CD8-positive, alpha-beta memory T cell (primary cell): ENCODE measurements at regions not wholly inside any gene's neighbourhood (a gene's known extent, or its start where the extent isn't known, plus 50 kb on each side); places are given as distances from the start of the nearest gene placed in this dataset.

Experiments used
- CTCF ChIA-PET: fragments of 350-600 bp; sonication (Branson Sonifier 250); formaldehyde crosslinking; loops from one replicate; lab custom pipeline; 2021; ENCODE audit warnings: antibody characterized with exemption; lab: Charles Lee
- POLR2A ChIA-PET: fragments of 350-600 bp; sonication (Branson Sonifier 250); formaldehyde crosslinking; loops from one replicate; lab custom pipeline; 2021; ENCODE audit warnings: antibody characterized with exemption; lab: Charles Lee
- DNase-seq, 5 donors: peaks; one replicate each; pipeline versions ENCODE4 v3.0.0 to v3.0.0-alpha.2; 2020 to 2022; ENCODE audit warnings: mixed read lengths in 1 of 5
- H3K27ac ChIP-seq: one replicate; pipeline ENCODE4 v1.7.0; 2013; ENCODE audit warnings: low read depth, mild to moderate bottlenecking, low read length, moderate library complexity
- H3K27me3 ChIP-seq: 2 replicates; pipeline ENCODE4 v1.7.0; 2013; ENCODE audit warnings: low read length, mild to moderate bottlenecking; ENCODE audit not compliant: insufficient read depth, poor library complexity, severe bottlenecking
- H3K36me3 ChIP-seq: 2 replicates; pipeline ENCODE4 v1.7.0; 2013; ENCODE audit warnings: mild to moderate bottlenecking, low read length, moderate library complexity; ENCODE audit not compliant: insufficient read depth
- H3K4me1 ChIP-seq: 2 replicates; pipeline ENCODE4 v1.7.0; 2013; ENCODE audit warnings: mild to moderate bottlenecking, low read length, moderate library complexity; ENCODE audit not compliant: insufficient read depth
- H3K4me3 ChIP-seq: 2 replicates; pipeline ENCODE4 v1.7.0; 2013; ENCODE audit warnings: mild to moderate bottlenecking, low read length
- H3K9me3 ChIP-seq: 2 replicates; pipeline ENCODE4 v1.7.0; 2013; ENCODE audit warnings: mild to moderate bottlenecking, low read length
- H3K27ac Mint-ChIP-seq, 8 donors: one replicate each; pipeline ENCODE4 v1.8.0; 2020 to 2021; ENCODE audit warnings: mixed read lengths in 8 of 8, mild to moderate bottlenecking in 6 of 8, inconsistent platforms in 3 of 8, moderate library complexity in 3 of 8
- H3K27me3 Mint-ChIP-seq, 2 donors: one replicate each; pipeline ENCODE4 v1.8.0; 2020 to 2021; ENCODE audit warnings: mixed read lengths in 2 of 2, mild to moderate bottlenecking in 1 of 2, moderate library complexity in 1 of 2
- H3K36me3 Mint-ChIP-seq, 3 donors: one replicate each; pipeline ENCODE4 v1.8.0; 2020 to 2021; ENCODE audit warnings: mixed read lengths in 3 of 3, inconsistent platforms in 1 of 3, mild to moderate bottlenecking in 1 of 3
- H3K4me1 Mint-ChIP-seq, 3 donors: one replicate each; pipeline ENCODE4 v1.8.0; 2020 to 2021; ENCODE audit warnings: mixed read lengths in 3 of 3, inconsistent platforms in 1 of 3, mild to moderate bottlenecking in 1 of 3
- H3K4me3 Mint-ChIP-seq, 7 donors: one replicate each; pipeline ENCODE4 v1.8.0; 2020 to 2021; ENCODE audit warnings: mixed read lengths in 7 of 7, mild to moderate bottlenecking in 6 of 7, moderate library complexity in 4 of 7, inconsistent platforms in 2 of 7
- H3K9me3 Mint-ChIP-seq, 5 donors: one replicate each; pipeline ENCODE4 v1.8.0; 2020 to 2022; ENCODE audit warnings: mixed read lengths in 5 of 5, mild to moderate bottlenecking in 3 of 5, moderate library complexity in 2 of 5, inconsistent platforms in 1 of 5

DNA sequence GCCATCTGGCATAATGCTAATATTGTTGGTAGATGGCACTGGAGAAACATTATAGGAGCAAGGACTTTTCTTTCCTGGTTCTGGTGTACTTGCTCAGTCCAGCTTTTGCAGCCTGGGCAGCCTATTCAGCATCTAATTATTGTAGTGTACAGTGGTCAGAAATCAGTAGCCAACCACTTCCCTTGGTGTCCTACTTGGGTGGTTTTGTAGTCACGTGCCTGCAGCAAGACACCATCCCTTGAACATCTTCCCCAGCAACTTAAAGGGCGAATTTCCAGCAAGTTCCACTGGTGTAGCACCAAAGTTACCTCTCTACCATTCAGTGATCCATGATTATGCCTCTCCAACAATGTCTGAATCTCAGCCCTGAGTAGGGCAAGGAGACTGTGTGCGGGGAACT lies 557.6 kb downstream of the SATB2 start:
- Mint-ChIP-seq H3K4me1 (no peaks in the 10 kb centered on the region), H3K36me3 (no peaks in the 10 kb centered on the region), H3K27ac (no peak overlapping the region), H3K27me3 (peaks cover 0 to 1% of the 10 kb centered on the region in 2 donors), H3K9me3 (peaks cover 0 to 3% (median 2%) of the 10 kb centered on the region in 5 donors), H3K4me3 (no peak overlapping the region)
- Histone ChIP-seq H3K27ac (no peak overlapping the region), H3K27me3 (no peaks in the 10 kb centered on the region), H3K9me3 (no peaks in the 10 kb centered on the region), H3K4me1 (no peaks in the 10 kb centered on the region), H3K4me3 (no peak overlapping the region), H3K36me3 (no peaks in the 10 kb centered on the region)
- no peak for DNase-seq
- POLR2A ChIA-PET = no interaction called here
- CTCF ChIA-PET = no interaction called here

DNA sequence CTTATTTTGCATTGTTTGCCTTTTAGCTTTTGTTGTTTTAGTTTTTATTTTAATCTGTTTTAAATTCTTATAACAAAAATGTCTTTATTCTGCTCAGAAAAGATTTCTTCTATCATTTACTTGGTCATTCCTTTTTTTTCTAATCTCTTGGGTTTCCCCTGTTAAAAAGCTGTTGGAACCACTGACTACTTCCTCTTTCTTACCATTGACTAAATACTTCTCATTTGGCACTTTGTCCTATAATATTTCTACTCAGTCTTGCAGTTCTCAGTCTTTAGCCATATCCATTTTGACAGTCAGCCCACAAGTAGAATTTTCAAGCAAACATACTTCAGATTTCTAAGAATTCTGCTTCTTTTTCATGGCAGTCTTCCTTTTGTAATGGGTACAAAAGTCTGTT lies 567.2 kb downstream of the SATB2 start:
- Histone ChIP-seq H3K4me3 (no peak overlapping the region), H3K27me3 (no peaks in the 10 kb centered on the region), H3K36me3 (no peaks in the 10 kb centered on the region), H3K4me1 (no peaks in the 10 kb centered on the region), H3K9me3 (no peaks in the 10 kb centered on the region), H3K27ac (no peak overlapping the region)
- H3K4me1 Mint-ChIP-seq = no peaks in the 10 kb centered on the region
- H3K36me3 Mint-ChIP-seq = no peaks in the 10 kb centered on the region
- DNase-seq = no peak
- peaks cover 0 to 2% of the 10 kb centered on the region in 2 donors for H3K27me3 Mint-ChIP-seq
- no peak overlapping the region for H3K4me3 Mint-ChIP-seq
- H3K9me3 Mint-ChIP-seq = peaks cover 6 to 12% (median 8%) of the 10 kb centered on the region in 5 donors
- no peak overlapping the region for H3K27ac Mint-ChIP-seq
- ChIA-PET POLR2A (no interaction called here), CTCF (no interaction called here)

DNA sequence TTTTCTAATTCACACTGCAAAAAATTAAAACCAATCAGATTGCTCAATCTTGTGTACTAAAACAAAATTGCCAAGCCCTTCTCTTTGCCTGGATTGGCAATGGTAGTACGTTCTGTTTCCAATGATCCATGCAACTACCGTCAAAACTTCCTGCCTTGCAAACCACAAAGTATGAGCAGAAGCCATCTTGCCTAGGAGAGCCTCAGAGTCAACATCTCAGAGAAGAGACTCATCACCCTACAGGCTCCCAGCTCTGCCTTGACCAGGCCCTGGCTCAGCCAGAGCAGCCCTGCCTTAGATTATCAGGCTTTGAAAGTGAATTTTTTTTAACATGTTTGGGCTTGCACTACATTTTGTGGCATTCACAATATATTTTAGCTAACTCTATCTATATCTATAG lies 574.1 kb downstream of the SATB2 start:
- Histone ChIP-seq H3K36me3 (no peaks in the 10 kb centered on the region), H3K27ac (no peak overlapping the region), H3K4me1 (no peaks in the 10 kb centered on the region), H3K27me3 (no peaks in the 10 kb centered on the region), H3K9me3 (no peaks in the 10 kb centered on the region), H3K4me3 (no peak overlapping the region)
- CTCF ChIA-PET = no interaction called here
- Mint-ChIP-seq H3K4me1 (no peaks in the 10 kb centered on the region), H3K4me3 (no peak overlapping the region), H3K9me3 (peaks cover 0 to 4% (median 0%) of the 10 kb centered on the region in 5 donors), H3K36me3 (no peaks in the 10 kb centered on the region), H3K27me3 (no peaks in the 10 kb centered on the region), H3K27ac (no peak overlapping the region)
- POLR2A ChIA-PET = no interaction called here
- no peak for DNase-seq

DNA sequence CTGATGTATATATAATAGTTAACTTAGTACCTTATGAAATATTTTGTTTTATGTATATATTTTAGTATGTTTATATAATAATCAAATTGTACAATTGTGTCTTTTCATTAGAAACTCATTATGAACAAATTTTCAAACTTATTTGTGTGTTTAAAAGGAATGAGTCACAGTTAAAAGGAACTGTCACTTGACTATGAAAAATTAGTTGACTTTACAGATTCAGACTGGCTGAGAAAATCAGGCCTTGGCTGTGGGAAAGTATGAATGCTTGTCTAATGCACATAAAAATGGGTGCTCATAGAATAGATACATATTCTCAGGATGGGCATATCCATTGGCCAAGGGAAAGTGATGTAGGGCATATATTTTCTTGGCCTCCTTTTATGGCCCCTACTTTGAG lies 576.8 kb downstream of the SATB2 start:
- ChIA-PET CTCF (no interaction called here), POLR2A (no interaction called here)
- no peak for DNase-seq
- Histone ChIP-seq H3K9me3 (no peaks in the 10 kb centered on the region), H3K4me1 (no peaks in the 10 kb centered on the region), H3K36me3 (no peaks in the 10 kb centered on the region), H3K27me3 (no peaks in the 10 kb centered on the region), H3K4me3 (no peak overlapping the region), H3K27ac (no peak overlapping the region)
- Mint-ChIP-seq H3K4me3 (no peak overlapping the region), H3K27me3 (no peaks in the 10 kb centered on the region), H3K27ac (no peak overlapping the region), H3K9me3 (peaks cover 0 to 6% (median 3%) of the 10 kb centered on the region in 5 donors), H3K36me3 (no peaks in the 10 kb centered on the region), H3K4me1 (no peaks in the 10 kb centered on the region)

DNA sequence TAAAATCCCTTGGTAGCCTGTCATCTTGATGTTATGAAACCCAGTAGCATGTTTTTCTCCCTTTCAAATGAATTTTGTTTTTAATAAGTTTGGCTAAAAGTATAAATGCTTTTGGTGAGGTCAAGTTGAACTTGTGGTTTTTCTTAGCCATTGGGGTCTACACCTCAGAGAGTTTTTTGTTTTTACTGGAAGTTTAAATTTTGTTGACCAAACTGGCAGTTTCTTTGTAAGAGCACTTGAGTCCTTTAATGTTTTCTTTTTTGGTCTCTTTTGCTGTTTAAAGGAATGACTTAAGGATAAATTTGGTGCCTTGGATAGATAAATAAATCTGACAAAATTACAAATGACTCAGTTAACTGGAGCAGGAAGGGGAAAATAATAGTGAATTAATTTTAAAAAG lies 577.3 kb downstream of the SATB2 start:
- Histone ChIP-seq H3K36me3 (no peaks in the 10 kb centered on the region), H3K4me3 (no peak overlapping the region), H3K4me1 (no peaks in the 10 kb centered on the region), H3K27me3 (no peaks in the 10 kb centered on the region), H3K27ac (no peak overlapping the region), H3K9me3 (no peaks in the 10 kb centered on the region)
- no peak overlapping the region for H3K27ac Mint-ChIP-seq
- no peak for DNase-seq
- H3K36me3 Mint-ChIP-seq = no peaks in the 10 kb centered on the region
- POLR2A ChIA-PET = no interaction called here
- H3K4me1 Mint-ChIP-seq = no peaks in the 10 kb centered on the region
- CTCF ChIA-PET = no interaction called here
- H3K9me3 Mint-ChIP-seq = peaks cover 0 to 6% (median 3%) of the 10 kb centered on the region in 5 donors
- H3K27me3 Mint-ChIP-seq = no peaks in the 10 kb centered on the region
- H3K4me3 Mint-ChIP-seq = no peak overlapping the region

DNA sequence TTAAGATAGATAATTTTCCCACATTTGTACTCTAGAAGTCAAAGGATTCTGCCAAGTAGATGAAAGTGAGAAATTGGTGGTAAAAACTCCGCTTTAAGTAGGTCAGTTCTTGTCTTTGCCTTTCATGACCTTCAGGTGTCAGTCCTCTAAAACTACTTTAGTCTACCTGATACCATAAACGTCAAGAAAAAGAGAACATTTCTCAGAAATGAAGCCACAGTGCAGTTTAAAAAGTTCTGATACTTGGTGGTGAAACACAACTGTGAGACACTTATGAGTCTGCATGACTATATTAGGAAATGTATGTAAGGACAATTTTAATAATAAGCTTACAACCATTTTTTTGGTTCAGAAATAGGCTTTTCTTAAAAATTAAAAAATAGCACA lies 583.3 kb downstream of the SATB2 start:
- no peaks in the 10 kb centered on the region for H3K36me3 ChIP-seq
- no peaks in the 10 kb centered on the region for H3K4me1 ChIP-seq
- Mint-ChIP-seq H3K27me3 (no peaks in the 10 kb centered on the region), H3K4me3 (no peak overlapping the region), H3K9me3 (peaks cover 0 to 10% (median 3%) of the 10 kb centered on the region in 5 donors), H3K4me1 (no peaks in the 10 kb centered on the region), H3K36me3 (no peaks in the 10 kb centered on the region), H3K27ac (no peak overlapping the region)
- no peak overlapping the region for H3K4me3 ChIP-seq
- H3K27me3 ChIP-seq = no peaks in the 10 kb centered on the region
- H3K27ac ChIP-seq = no peak overlapping the region
- no peaks in the 10 kb centered on the region for H3K9me3 ChIP-seq
- no peak for DNase-seq
- ChIA-PET CTCF (no interaction called here), POLR2A (no interaction called here)

DNA sequence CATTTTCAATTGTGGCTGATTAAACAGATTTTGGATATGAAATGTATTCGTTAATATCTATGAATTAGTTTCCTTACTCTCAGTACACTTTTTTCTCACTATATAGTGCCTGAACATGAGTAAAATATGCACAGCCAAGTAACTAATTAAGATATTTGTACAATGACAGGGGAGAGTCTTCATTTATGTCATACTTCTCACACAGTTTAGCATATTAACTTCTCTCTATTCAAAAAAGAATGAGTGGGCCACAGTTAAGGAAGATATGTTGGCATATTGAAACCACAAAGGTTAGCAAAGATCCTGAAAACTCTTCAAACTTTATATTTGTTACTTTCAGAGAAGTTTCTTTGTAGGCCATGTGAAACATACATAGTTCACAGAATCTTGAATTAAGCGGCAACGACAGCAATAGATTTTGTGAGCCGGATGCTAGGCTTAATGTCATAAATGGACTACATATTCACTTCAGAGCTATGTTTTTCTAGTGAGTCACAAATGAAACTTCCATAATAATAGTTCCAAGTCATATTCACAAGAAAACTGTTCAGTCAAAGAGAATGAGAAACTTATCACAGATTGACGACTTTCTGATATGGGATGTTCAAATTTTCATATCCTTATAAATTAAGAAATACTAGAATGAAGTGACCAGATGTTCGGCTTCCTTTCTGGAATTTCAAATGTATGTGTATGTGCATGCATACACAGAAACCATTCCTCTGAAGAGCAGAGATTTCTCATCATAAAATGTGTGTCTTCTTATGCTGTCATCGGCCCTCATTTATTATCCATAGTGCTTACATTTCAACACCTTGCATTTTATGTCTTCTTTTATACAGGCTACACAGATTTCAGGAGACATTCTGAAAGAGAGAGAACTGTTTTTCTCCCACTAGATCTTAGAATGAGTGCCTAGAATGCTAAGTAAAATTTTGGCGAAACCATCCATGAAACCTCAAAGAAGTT lies 584.0 kb downstream of the SATB2 start:
- POLR2A ChIA-PET = no interaction called here
- no peak overlapping the region for H3K27ac ChIP-seq
- Mint-ChIP-seq H3K4me1 (no peaks in the 10 kb centered on the region), H3K36me3 (no peaks in the 10 kb centered on the region), H3K27me3 (no peaks in the 10 kb centered on the region), H3K4me3 (no peak overlapping the region), H3K27ac (no peak overlapping the region), H3K9me3 (peaks cover 0 to 10% (median 3%) of the 10 kb centered on the region in 5 donors)
- DNase-seq = no peak
- no peaks in the 10 kb centered on the region for H3K4me1 ChIP-seq
- no peaks in the 10 kb centered on the region for H3K36me3 ChIP-seq
- no peaks in the 10 kb centered on the region for H3K27me3 ChIP-seq
- CTCF ChIA-PET = no interaction called here
- H3K9me3 ChIP-seq = no peaks in the 10 kb centered on the region
- H3K4me3 ChIP-seq = no peak overlapping the region

DNA sequence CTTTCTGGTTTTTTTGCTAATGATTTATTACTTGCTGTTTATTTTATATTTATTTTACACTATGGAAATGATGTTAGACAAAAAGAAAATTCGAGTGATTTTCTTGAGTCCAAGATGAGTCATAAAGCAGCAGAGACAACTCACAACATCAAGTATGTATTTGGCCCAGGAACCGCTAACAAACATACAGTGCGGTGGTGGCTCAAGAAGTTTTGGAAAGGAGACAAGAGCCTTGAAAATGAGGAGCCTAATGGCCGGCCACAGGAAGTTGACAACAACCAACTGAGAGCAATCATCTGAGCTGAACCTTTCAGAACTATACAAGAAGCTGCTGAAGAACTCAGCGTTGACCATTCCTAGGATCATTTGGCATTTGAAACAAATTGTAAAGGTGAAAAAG lies 594.1 kb downstream of the SATB2 start:
- Histone ChIP-seq H3K36me3 (no peaks in the 10 kb centered on the region), H3K27me3 (no peaks in the 10 kb centered on the region), H3K4me3 (no peak overlapping the region), H3K27ac (no peak overlapping the region), H3K9me3 (no peaks in the 10 kb centered on the region), H3K4me1 (no peaks in the 10 kb centered on the region)
- ChIA-PET POLR2A (no interaction called here), CTCF (no interaction called here)
- Mint-ChIP-seq H3K36me3 (no peaks in the 10 kb centered on the region), H3K4me3 (no peak overlapping the region), H3K27me3 (no peaks in the 10 kb centered on the region), H3K27ac (no peak overlapping the region), H3K9me3 (peaks cover 5 to 17% (median 9%) of the 10 kb centered on the region in 5 donors), H3K4me1 (no peaks in the 10 kb centered on the region)
- DNase-seq = no peak
